SU-DHL-6 (cell line): ENCODE measurements at regions not wholly inside any gene's neighbourhood (a gene's known extent, or its start where the extent isn't known, plus 50 kb on each side); places are given as distances from the start of the nearest gene placed in this dataset.
"Not testable (repeated sequence)": the region's sequence is repeated elsewhere in the genome, so short reads cannot be mapped to it uniquely, and the experiment has no call there.

ENCODE experiments used
- H2AFZ ChIP-seq: fragments of 200-600 bp; sonication (generic); 2 replicates; pipeline ENCODE4 v1.6.1; 2014; ENCODE audit warnings: low read depth, mild to moderate bottlenecking, moderate library complexity, mixed read lengths, antibody characterized with exemption, low read length; ENCODE audit not compliant: severe bottlenecking
- H3F3A ChIP-seq: fragments of 200-600 bp; shearing (Covaris generic); 2 replicates; pipeline ENCODE4 v1.6.0; 2016; ENCODE audit warnings: antibody characterized with exemption, mild to moderate bottlenecking; ENCODE audit not compliant: insufficient read depth
- H3K27ac ChIP-seq: fragments of 200-600 bp; sonication (generic); 2 replicates; pipeline ENCODE4 v1.5.1; 2016; ENCODE audit warnings: low read depth, mild to moderate bottlenecking, low read length, moderate library complexity, mixed read lengths
- H3K27me3 ChIP-seq: fragments of 200-600 bp; sonication (generic), shearing (Covaris generic); 2 replicates; pipeline ENCODE4 v1.6.0; 2014; ENCODE audit warnings: mild to moderate bottlenecking, low read length
- H3K36me3 ChIP-seq: fragments of 200-600 bp; sonication (generic); 2 replicates; pipeline ENCODE4 v1.6.1; 2014; ENCODE audit warnings: mild to moderate bottlenecking, low read length, mixed read lengths
- H3K4me2 ChIP-seq: fragments of 300-600, 200-600 bp; shearing (Covaris generic), sonication (generic); 2 replicates; pipeline ENCODE4 v1.6.0; 2014; ENCODE audit warnings: low read length, low read depth, mild to moderate bottlenecking; ENCODE audit not compliant: poor library complexity, severe bottlenecking
- H3K4me3 ChIP-seq: fragments of 200-600 bp; sonication (generic); 2 replicates; pipeline ENCODE4 v1.5.1; 2014; ENCODE audit warnings: antibody characterized with exemption, low read length, mild to moderate bottlenecking, mixed read lengths; ENCODE audit not compliant: insufficient read depth, poor library complexity, severe bottlenecking
- H3K79me2 ChIP-seq: fragments of 200-600 bp; sonication (generic); 2 replicates; pipeline ENCODE4 v1.6.1; 2014; ENCODE audit warnings: mild to moderate bottlenecking, low read length, moderate library complexity; ENCODE audit not compliant: insufficient read depth
- H3K9ac ChIP-seq: fragments of 200-600 bp; sonication (generic); 2 replicates; pipeline ENCODE4 v1.7.0; 2014; ENCODE audit warnings: mild to moderate bottlenecking, low read length
- H3K9me2 ChIP-seq: fragments of 200-600 bp; sonication (generic); replicated peaks from 2 replicates; pipeline ENCODE4 v1.6.1; 2014; ENCODE audit warnings: low read length; ENCODE audit not compliant: insufficient read depth
- H3K9me3 ChIP-seq: fragments of 200-600 bp; sonication (generic); 2 replicates; pipeline ENCODE4 v1.6.1; 2014; ENCODE audit warnings: low read length, mixed read lengths; ENCODE audit not compliant: insufficient read depth
- H4K20me1 ChIP-seq: fragments of 200-600 bp; sonication (generic); 2 replicates; pipeline ENCODE4 v1.6.1; 2014; ENCODE audit warnings: low read depth, mild to moderate bottlenecking, antibody characterized with exemption, low read length, moderate library complexity, mixed read lengths
- CTCF ChIP-seq: fragments of 200-600 bp; sonication (generic); IDR thresholded peaks from one replicate; pipeline ENCODE4 v1.5.1; 2017; ENCODE audit warnings: antibody characterized with exemption, mild to moderate bottlenecking, low read length, moderate library complexity; ENCODE audit not compliant: insufficient read depth, poor library complexity, severe bottlenecking
- EZH2phosphoT487 ChIP-seq: fragments of 200-600 bp; sonication (generic), shearing (Covaris generic); conservative IDR thresholded peaks from 2 replicates; pipeline ENCODE4 v1.6.1; 2018; ENCODE audit warnings: mild to moderate bottlenecking, antibody characterized with exemption, low read length, moderate library complexity, mixed read lengths

GRCh38 chr4:167903291-167903721 is 189.0 kb upstream of the ANXA10 start:
- TF ChIP-seq CTCF (no peak), EZH2phosphoT487 (no peak)
- Histone ChIP-seq H3K9me3 (no peaks in the 10 kb centered on the region), H3K4me3 (no peak overlapping the region), H3F3A (no peaks in the 10 kb centered on the region), H4K20me1 (no peaks in the 10 kb centered on the region), H3K4me2 (no peak overlapping the region), H2AFZ (no peak overlapping the region), H3K9ac (no peak overlapping the region), H3K36me3 (no peaks in the 10 kb centered on the region), H3K27me3 (no peaks in the 10 kb centered on the region), H3K27ac (no peak overlapping the region), H3K79me2 (no peaks in the 10 kb centered on the region), H3K9me2 (no peaks in the 10 kb centered on the region)

- Histone ChIP-seq H3K27me3 (no peaks in the 10 kb centered on the region), H3K4me2 (no peak overlapping the region), H3F3A (no peaks in the 10 kb centered on the region), H2AFZ (no peak overlapping the region), H3K9me3 (no peaks in the 10 kb centered on the region), H3K9ac (no peak overlapping the region), H3K27ac (no peak overlapping the region), H3K9me2 (no peaks in the 10 kb centered on the region), H4K20me1 (no peaks in the 10 kb centered on the region), H3K36me3 (no peaks in the 10 kb centered on the region), H3K79me2 (no peaks in the 10 kb centered on the region), H3K4me3 (no peak overlapping the region)
- TF ChIP-seq EZH2phosphoT487 (no peak), CTCF (no peak)
These were observed 185.5 kb upstream of the ANXA10 start for GRCh38 chr4:167906851-167907250.

- H3K4me3 ChIP-seq: no peak overlapping the region
- no peak for TF ChIP-seq EZH2phosphoT487
- TF ChIP-seq CTCF: no peak
- H3F3A ChIP-seq: no peaks in the 10 kb centered on the region
- H3K36me3 ChIP-seq: no peaks in the 10 kb centered on the region
- no peaks in the 10 kb centered on the region for H4K20me1 ChIP-seq
- no peak overlapping the region for H3K27ac ChIP-seq
- no peaks in the 10 kb centered on the region for H3K9me2 ChIP-seq
- no peak overlapping the region for H3K9ac ChIP-seq
- no peak overlapping the region for H3K4me2 ChIP-seq
- no peaks in the 10 kb centered on the region for H3K79me2 ChIP-seq
- no peaks in the 10 kb centered on the region for H3K9me3 ChIP-seq
- no peak overlapping the region for H2AFZ ChIP-seq
- no peaks in the 10 kb centered on the region for H3K27me3 ChIP-seq
These were observed 183.5 kb upstream of the ANXA10 start for GRCh38 chr4:167908816-167909215.

- H3K9me2 ChIP-seq, H3K9ac ChIP-seq, H3F3A ChIP-seq, H3K9me3 ChIP-seq, H3K27ac ChIP-seq, H2AFZ ChIP-seq, H4K20me1 ChIP-seq, H3K4me2 ChIP-seq, H3K27me3 ChIP-seq, H3K4me3 ChIP-seq, H3K79me2 ChIP-seq, H3K36me3 ChIP-seq: not testable (repeated sequence)
These were observed 179.8 kb upstream of the ANXA10 start for GRCh38 chr4:167912535-167912934.
